Activated CD4-positive, alpha-beta T cell treated with anti-CD3 and anti-CD28 coated beads, Interleukin-2, amount 10 ng/mL, durations not matched to agents 7 days and 5 days (primary cell): ENCODE measurements at regions not wholly inside any gene's neighbourhood (a gene's known extent, or its start where the extent isn't known, plus 50 kb on each side); places are given as distances from the start of the nearest gene placed in this dataset.

ENCODE experiments used
- CTCF ChIA-PET: fragments of 350-600 bp; sonication (Branson Sonifier 250); formaldehyde crosslinking; loops from one replicate; lab custom pipeline; 2021; ENCODE audit warnings: antibody characterized with exemption; lab: Charles Lee
- POLR2A ChIA-PET: fragments of 350-600 bp; sonication (Branson Sonifier 250); formaldehyde crosslinking; loops from one replicate; lab custom pipeline; 2021; ENCODE audit warnings: antibody characterized with exemption; lab: Charles Lee
- DNase-seq: peaks from one replicate; pipeline ENCODE4 v3.0.0-alpha.2; 2020
- H3K27ac Mint-ChIP-seq: one replicate; pipeline ENCODE4 v1.8.0; 2021; ENCODE audit warnings: mild to moderate bottlenecking, moderate library complexity, mixed read lengths
- H3K27me3 Mint-ChIP-seq: one replicate; pipeline ENCODE4 v1.8.0; 2021; ENCODE audit warnings: mixed read lengths
- H3K36me3 Mint-ChIP-seq: one replicate; pipeline ENCODE4 v1.8.0; 2021; ENCODE audit warnings: low read depth, mixed read lengths
- H3K4me1 Mint-ChIP-seq: one replicate; pipeline ENCODE4 v1.8.0; 2021; ENCODE audit warnings: mixed read lengths
- H3K4me3 Mint-ChIP-seq: one replicate; pipeline ENCODE4 v1.8.0; 2021; ENCODE audit warnings: mild to moderate bottlenecking, moderate library complexity, mixed read lengths
- H3K9me3 Mint-ChIP-seq: one replicate; pipeline ENCODE4 v1.8.0; 2021; ENCODE audit warnings: mixed read lengths

- H3K4me1 Mint-ChIP-seq = no peaks in the 10 kb centered on the region
- H3K4me3 Mint-ChIP-seq = no peak overlapping the region
- no peak overlapping the region for H3K27ac Mint-ChIP-seq
- DNase-seq = no peak
- H3K9me3 Mint-ChIP-seq = peaks cover 9% of the 10 kb centered on the region
- ChIA-PET CTCF (no interaction called here), POLR2A (no interaction called here)
- H3K36me3 Mint-ChIP-seq = no peaks in the 10 kb centered on the region
- no peaks in the 10 kb centered on the region for H3K27me3 Mint-ChIP-seq
These were observed 2245.5 kb upstream of the WWC1 start for GRCh38 chr5:166045961-166046360.

GRCh38 chr5:166046956-166047355 lies 2244.5 kb upstream of the WWC1 start:
- Mint-ChIP-seq H3K4me1 (no peaks in the 10 kb centered on the region), H3K27me3 (no peaks in the 10 kb centered on the region), H3K9me3 (peaks cover 2% of the 10 kb centered on the region), H3K4me3 (no peak overlapping the region), H3K36me3 (no peaks in the 10 kb centered on the region), H3K27ac (no peak overlapping the region)
- CTCF ChIA-PET = no interaction called here
- POLR2A ChIA-PET = no interaction called here
- DNase-seq = no peak

GRCh38 chr5:166050531-166050930 lies 2240.9 kb upstream of the WWC1 start:
- DNase-seq = no peak
- Mint-ChIP-seq H3K36me3 (no peaks in the 10 kb centered on the region), H3K27me3 (no peaks in the 10 kb centered on the region), H3K4me1 (no peaks in the 10 kb centered on the region), H3K27ac (no peak overlapping the region), H3K9me3 (peaks cover 3% of the 10 kb centered on the region), H3K4me3 (no peak overlapping the region)
- ChIA-PET POLR2A (no interaction called here), CTCF (no interaction called here)

GRCh38 chr5:166058660-166059059 lies 2232.8 kb upstream of the WWC1 start:
- ChIA-PET CTCF (no interaction called here), POLR2A (no interaction called here)
- no peaks in the 10 kb centered on the region for H3K36me3 Mint-ChIP-seq
- H3K4me1 Mint-ChIP-seq = no peaks in the 10 kb centered on the region
- no peak overlapping the region for H3K27ac Mint-ChIP-seq
- H3K9me3 Mint-ChIP-seq = no peaks in the 10 kb centered on the region
- no peak overlapping the region for H3K4me3 Mint-ChIP-seq
- DNase-seq = no peak
- H3K27me3 Mint-ChIP-seq = no peaks in the 10 kb centered on the region

- ChIA-PET CTCF (no interaction called here), POLR2A (no interaction called here)
- no peak overlapping the region for H3K27ac Mint-ChIP-seq
- no peak overlapping the region for H3K4me3 Mint-ChIP-seq
- no peaks in the 10 kb centered on the region for H3K27me3 Mint-ChIP-seq
- H3K36me3 Mint-ChIP-seq = no peaks in the 10 kb centered on the region
- DNase-seq = no peak
- H3K9me3 Mint-ChIP-seq = no peaks in the 10 kb centered on the region
- no peaks in the 10 kb centered on the region for H3K4me1 Mint-ChIP-seq
These were observed 2229.4 kb upstream of the WWC1 start for GRCh38 chr5:166062094-166062493.

- Mint-ChIP-seq H3K27ac (no peak overlapping the region), H3K27me3 (no peaks in the 10 kb centered on the region), H3K4me1 (no peaks in the 10 kb centered on the region), H3K4me3 (no peak overlapping the region), H3K9me3 (no peaks in the 10 kb centered on the region), H3K36me3 (no peaks in the 10 kb centered on the region)
- ChIA-PET POLR2A (no interaction called here), CTCF (no interaction called here)
- no peak for DNase-seq
These were observed 2228.7 kb upstream of the WWC1 start for GRCh38 chr5:166062719-166063118.

GRCh38 chr5:166063261-166063660 lies 2228.2 kb upstream of the WWC1 start:
- CTCF ChIA-PET = no interaction called here
- no peaks in the 10 kb centered on the region for H3K4me1 Mint-ChIP-seq
- H3K36me3 Mint-ChIP-seq = no peaks in the 10 kb centered on the region
- H3K9me3 Mint-ChIP-seq = no peaks in the 10 kb centered on the region
- DNase-seq = no peak
- POLR2A ChIA-PET = no interaction called here
- H3K27me3 Mint-ChIP-seq = no peaks in the 10 kb centered on the region
- no peak overlapping the region for H3K27ac Mint-ChIP-seq
- no peak overlapping the region for H3K4me3 Mint-ChIP-seq

GRCh38 chr5:166068547-166069335 lies 2222.7 kb upstream of the WWC1 start:
- H3K27ac Mint-ChIP-seq = no peak overlapping the region
- peaks cover 8% of the 10 kb centered on the region for H3K9me3 Mint-ChIP-seq
- no peaks in the 10 kb centered on the region for H3K36me3 Mint-ChIP-seq
- no peaks in the 10 kb centered on the region for H3K4me1 Mint-ChIP-seq
- H3K4me3 Mint-ChIP-seq = no peak overlapping the region
- ChIA-PET CTCF (no interaction called here), POLR2A (no interaction called here)
- H3K27me3 Mint-ChIP-seq = no peaks in the 10 kb centered on the region
- DNase-seq = no peak

GRCh38 chr5:166073901-166074581 lies 2217.4 kb upstream of the WWC1 start:
- Mint-ChIP-seq H3K4me3 (no peak overlapping the region), H3K27ac (no peak overlapping the region), H3K9me3 (peaks cover 8% of the 10 kb centered on the region), H3K36me3 (no peaks in the 10 kb centered on the region), H3K27me3 (no peaks in the 10 kb centered on the region), H3K4me1 (no peaks in the 10 kb centered on the region)
- DNase-seq = no peak
- ChIA-PET POLR2A (no interaction called here), CTCF (no interaction called here)

GRCh38 chr5:166074582-166075481 lies 2216.6 kb upstream of the WWC1 start:
- Mint-ChIP-seq H3K9me3 (peaks cover 6% of the 10 kb centered on the region), H3K27me3 (no peaks in the 10 kb centered on the region), H3K36me3 (no peaks in the 10 kb centered on the region), H3K4me3 (no peak overlapping the region), H3K4me1 (no peaks in the 10 kb centered on the region), H3K27ac (no peak overlapping the region)
- POLR2A ChIA-PET = no interaction called here
- CTCF ChIA-PET = interaction anchor here (0.6 kb wide), 1 partner anchor 527 kb away, joined by 4 read pairs; no protein-coding TSS in a partner anchor
- DNase-seq = no peak

- Mint-ChIP-seq H3K27ac (no peak overlapping the region), H3K27me3 (no peaks in the 10 kb centered on the region), H3K36me3 (no peaks in the 10 kb centered on the region), H3K4me1 (no peaks in the 10 kb centered on the region), H3K9me3 (peaks cover 11% of the 10 kb centered on the region), H3K4me3 (no peak overlapping the region)
- CTCF ChIA-PET = no interaction called here
- POLR2A ChIA-PET = no interaction called here
- DNase-seq = no peak
These were observed 2208.1 kb upstream of the WWC1 start for GRCh38 chr5:166083183-166083959.

GRCh38 chr5:166086568-166086967 lies 2204.9 kb upstream of the WWC1 start:
- DNase-seq = no peak
- no peaks in the 10 kb centered on the region for H3K36me3 Mint-ChIP-seq
- ChIA-PET CTCF (no interaction called here), POLR2A (no interaction called here)
- H3K4me3 Mint-ChIP-seq = no peak overlapping the region
- peaks cover 11% of the 10 kb centered on the region for H3K9me3 Mint-ChIP-seq
- no peak overlapping the region for H3K27ac Mint-ChIP-seq
- no peaks in the 10 kb centered on the region for H3K4me1 Mint-ChIP-seq
- no peaks in the 10 kb centered on the region for H3K27me3 Mint-ChIP-seq
